OCI-LY1 (cell line): ENCODE measurements at regions not wholly inside any gene's neighbourhood (a gene's known extent, or its start where the extent isn't known, plus 50 kb on each side); places are given as distances from the start of the nearest gene placed in this dataset.
A peak's percentile ranks its signal among the peaks of the same experiment; 100 is the strongest.

Source experiments
- H2AFZ ChIP-seq: fragments of 200-600 bp; sonication (generic), shearing (Covaris generic); 2 replicates; pipeline ENCODE4 v1.6.0; 2014; ENCODE audit warnings: antibody characterized with exemption, mild to moderate bottlenecking, low read length
- H3F3A ChIP-seq: fragments of 200-600 bp; sonication (generic), shearing (Covaris generic); 2 replicates; pipeline ENCODE4 v1.6.0; 2014; ENCODE audit warnings: mild to moderate bottlenecking, antibody characterized with exemption, low read length, moderate library complexity; ENCODE audit not compliant: insufficient read depth
- H3K27ac ChIP-seq: fragments of 200-600 bp; sonication (generic); 2 replicates; pipeline ENCODE4 v1.5.1; 2014; ENCODE audit warnings: low read length, mixed run types, mild to moderate bottlenecking, low read depth; ENCODE audit not compliant: poor library complexity, severe bottlenecking
- H3K27me3 ChIP-seq: fragments of 200-600 bp; sonication (generic); 2 replicates; pipeline ENCODE4 v1.6.0; 2014; ENCODE audit warnings: antibody characterized with exemption, mild to moderate bottlenecking, low read length, moderate library complexity; ENCODE audit not compliant: insufficient read depth
- H3K36me3 ChIP-seq: fragments of 200-600 bp; sonication (generic); 2 replicates; pipeline ENCODE4 v1.6.1; 2014; ENCODE audit warnings: mild to moderate bottlenecking, antibody characterized with exemption, low read length, moderate library complexity, mixed read lengths; ENCODE audit not compliant: insufficient read depth
- H3K4me1 ChIP-seq: fragments of 200-600 bp; sonication (generic); 2 replicates; pipeline ENCODE4 v1.5.1; 2014; ENCODE audit warnings: mild to moderate bottlenecking, low read length, moderate library complexity; ENCODE audit not compliant: insufficient read depth, severe bottlenecking
- H3K4me2 ChIP-seq: fragments of 200-600 bp; sonication (generic), shearing (Covaris generic); 2 replicates; pipeline ENCODE4 v1.6.1; 2014; ENCODE audit warnings: low read length
- H3K4me3 ChIP-seq: fragments of 200-600 bp; sonication (generic); 2 replicates; pipeline ENCODE4 v1.5.1; 2014; ENCODE audit warnings: low read length, low read depth, mild to moderate bottlenecking, mixed read lengths; ENCODE audit not compliant: poor library complexity, severe bottlenecking
- H3K79me2 ChIP-seq: fragments of 200-600 bp; shearing (Covaris generic); 2 replicates; pipeline ENCODE4 v1.6.1; 2016; ENCODE audit warnings: mixed run types, low read length, mixed read lengths; ENCODE audit not compliant: insufficient read depth
- H3K9ac ChIP-seq: fragments of 200-600 bp; sonication (generic), shearing (Covaris generic); 2 replicates; pipeline ENCODE4 v1.6.1; 2014; ENCODE audit warnings: mild to moderate bottlenecking, low read length, mixed read lengths
- H3K9me2 ChIP-seq: fragments of 200-600 bp; sonication (generic), shearing (Covaris generic); 2 replicates; pipeline ENCODE4 v1.6.1; 2014; ENCODE audit warnings: low read depth, mild to moderate bottlenecking, low read length, mixed read lengths
- H3K9me3 ChIP-seq: fragments of 200-600 bp; shearing (Covaris generic); 2 replicates; pipeline ENCODE4 v1.6.1; 2014; ENCODE audit warnings: low read length, mixed read lengths
- H4K20me1 ChIP-seq: fragments of 200-600 bp; sonication (generic), shearing (Covaris generic); 2 replicates; pipeline ENCODE4 v1.6.0; 2016; ENCODE audit warnings: mild to moderate bottlenecking, low read length; ENCODE audit not compliant: insufficient read depth
- EZH2 ChIP-seq: fragments of 200-600 bp; sonication (generic), shearing (Covaris generic); IDR thresholded peaks from 2 replicates; pipeline ENCODE4 v1.8.0; 2017; ENCODE audit warnings: borderline replicate concordance, mixed run types, mild to moderate bottlenecking, antibody characterized with exemption, low read length, moderate library complexity, mixed read lengths
- TF ChIP-seq, protein P1 (sequence below): fragments of 200-600 bp; sonication (generic), shearing (Covaris generic); IDR thresholded peaks from 2 replicates; pipeline ENCODE4 v1.5.1; 2017; ENCODE audit warnings: mild to moderate bottlenecking, antibody characterized with exemption, low read length, moderate library complexity, mixed read lengths

DNA sequence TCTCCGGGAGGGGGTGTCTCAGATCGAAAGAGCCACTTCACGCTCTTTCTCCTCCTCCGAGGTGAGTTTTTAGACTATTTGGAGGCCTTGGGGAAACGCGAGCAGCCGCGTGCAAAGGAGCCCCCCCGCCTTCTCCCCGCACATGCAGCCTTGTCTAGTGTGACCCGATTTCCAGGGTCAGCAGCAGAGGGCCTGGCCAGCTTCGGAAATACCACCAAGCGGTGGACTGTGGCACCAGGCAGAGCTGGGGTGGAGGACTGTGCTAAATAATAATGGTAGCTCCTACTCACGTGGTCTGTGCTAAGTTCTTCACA, 79.3 kb upstream of the BCOR start:
- peak overlapping the region; percentile 91 for H3K9ac ChIP-seq
- H3K9me2 ChIP-seq: no peaks in the 10 kb centered on the region
- H3K79me2 ChIP-seq: no peaks in the 10 kb centered on the region
- peak overlapping the region; percentile 98 for H3K27ac ChIP-seq
- H3K4me3 ChIP-seq: peak overlapping the region; percentile 77
- H3K4me1 ChIP-seq: peaks cover 47% of the 10 kb centered on the region
- peak overlapping the region; percentile 80 for H3K4me2 ChIP-seq
- no peak for TF ChIP-seq EZH2
- TF ChIP-seq, protein P1, sequence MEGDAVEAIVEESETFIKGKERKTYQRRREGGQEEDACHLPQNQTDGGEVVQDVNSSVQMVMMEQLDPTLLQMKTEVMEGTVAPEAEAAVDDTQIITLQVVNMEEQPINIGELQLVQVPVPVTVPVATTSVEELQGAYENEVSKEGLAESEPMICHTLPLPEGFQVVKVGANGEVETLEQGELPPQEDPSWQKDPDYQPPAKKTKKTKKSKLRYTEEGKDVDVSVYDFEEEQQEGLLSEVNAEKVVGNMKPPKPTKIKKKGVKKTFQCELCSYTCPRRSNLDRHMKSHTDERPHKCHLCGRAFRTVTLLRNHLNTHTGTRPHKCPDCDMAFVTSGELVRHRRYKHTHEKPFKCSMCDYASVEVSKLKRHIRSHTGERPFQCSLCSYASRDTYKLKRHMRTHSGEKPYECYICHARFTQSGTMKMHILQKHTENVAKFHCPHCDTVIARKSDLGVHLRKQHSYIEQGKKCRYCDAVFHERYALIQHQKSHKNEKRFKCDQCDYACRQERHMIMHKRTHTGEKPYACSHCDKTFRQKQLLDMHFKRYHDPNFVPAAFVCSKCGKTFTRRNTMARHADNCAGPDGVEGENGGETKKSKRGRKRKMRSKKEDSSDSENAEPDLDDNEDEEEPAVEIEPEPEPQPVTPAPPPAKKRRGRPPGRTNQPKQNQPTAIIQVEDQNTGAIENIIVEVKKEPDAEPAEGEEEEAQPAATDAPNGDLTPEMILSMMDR: no peak
- H4K20me1 ChIP-seq: no peaks in the 10 kb centered on the region
- no peaks in the 10 kb centered on the region for H3K27me3 ChIP-seq
- no peaks in the 10 kb centered on the region for H3K36me3 ChIP-seq
- H3F3A ChIP-seq: no peaks in the 10 kb centered on the region
- no peak overlapping the region for H2AFZ ChIP-seq
- H3K9me3 ChIP-seq: no peaks in the 10 kb centered on the region

DNA sequence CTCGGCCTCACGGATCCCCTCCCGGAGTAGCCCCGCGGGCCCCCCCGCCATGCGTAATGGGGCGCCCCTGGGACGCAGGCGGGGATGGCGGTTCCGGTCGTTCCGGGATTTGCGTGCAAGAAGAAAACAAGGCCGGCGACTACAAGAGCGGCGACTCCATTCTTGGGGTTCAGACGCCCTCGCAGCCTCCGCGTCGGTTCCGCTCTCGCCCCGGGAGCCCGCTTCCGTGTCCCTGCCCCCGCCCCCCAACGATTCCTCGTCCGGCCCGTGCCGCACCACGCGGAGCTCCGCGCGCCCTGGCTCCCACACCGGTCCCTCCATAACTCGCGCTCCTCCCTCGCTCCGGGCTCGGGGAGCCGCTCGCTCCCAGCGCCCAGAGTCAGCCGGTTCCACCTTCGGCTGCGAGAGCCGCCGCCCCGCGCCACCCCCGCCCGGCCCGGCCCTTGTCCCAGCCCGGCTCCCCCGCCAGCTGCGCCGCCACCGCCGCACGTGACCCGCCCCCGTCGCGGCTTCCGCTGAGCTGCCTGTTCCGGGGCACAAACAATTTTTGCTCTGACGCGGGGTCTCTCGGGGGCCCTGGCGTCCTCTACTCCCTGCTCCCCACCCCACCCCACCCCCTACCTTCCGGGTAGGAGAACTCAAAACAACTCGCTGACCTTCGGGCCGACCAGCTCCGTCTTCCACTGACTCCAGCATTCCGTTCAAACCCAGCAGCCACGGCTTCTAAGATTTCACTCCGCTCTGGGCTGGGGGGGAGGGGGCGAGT, 78.8 kb upstream of the BCOR start:
- H3K9me2 ChIP-seq: no peaks in the 10 kb centered on the region
- peak overlapping the region; percentile 80 for H3K4me2 ChIP-seq
- H3K27ac ChIP-seq: peak overlapping the region; percentile 98
- no peaks in the 10 kb centered on the region for H3K79me2 ChIP-seq
- H2AFZ ChIP-seq: no peak overlapping the region
- H3K4me3 ChIP-seq: peak overlapping the region; percentile 77
- no peaks in the 10 kb centered on the region for H4K20me1 ChIP-seq
- H3K4me1 ChIP-seq: peaks cover 52% of the 10 kb centered on the region
- H3K9ac ChIP-seq: peak overlapping the region; percentile 91
- TF ChIP-seq EZH2: no peak
- TF ChIP-seq, protein P1: no peak
- no peaks in the 10 kb centered on the region for H3F3A ChIP-seq
- H3K27me3 ChIP-seq: no peaks in the 10 kb centered on the region
- no peaks in the 10 kb centered on the region for H3K36me3 ChIP-seq
- H3K9me3 ChIP-seq: no peaks in the 10 kb centered on the region

DNA sequence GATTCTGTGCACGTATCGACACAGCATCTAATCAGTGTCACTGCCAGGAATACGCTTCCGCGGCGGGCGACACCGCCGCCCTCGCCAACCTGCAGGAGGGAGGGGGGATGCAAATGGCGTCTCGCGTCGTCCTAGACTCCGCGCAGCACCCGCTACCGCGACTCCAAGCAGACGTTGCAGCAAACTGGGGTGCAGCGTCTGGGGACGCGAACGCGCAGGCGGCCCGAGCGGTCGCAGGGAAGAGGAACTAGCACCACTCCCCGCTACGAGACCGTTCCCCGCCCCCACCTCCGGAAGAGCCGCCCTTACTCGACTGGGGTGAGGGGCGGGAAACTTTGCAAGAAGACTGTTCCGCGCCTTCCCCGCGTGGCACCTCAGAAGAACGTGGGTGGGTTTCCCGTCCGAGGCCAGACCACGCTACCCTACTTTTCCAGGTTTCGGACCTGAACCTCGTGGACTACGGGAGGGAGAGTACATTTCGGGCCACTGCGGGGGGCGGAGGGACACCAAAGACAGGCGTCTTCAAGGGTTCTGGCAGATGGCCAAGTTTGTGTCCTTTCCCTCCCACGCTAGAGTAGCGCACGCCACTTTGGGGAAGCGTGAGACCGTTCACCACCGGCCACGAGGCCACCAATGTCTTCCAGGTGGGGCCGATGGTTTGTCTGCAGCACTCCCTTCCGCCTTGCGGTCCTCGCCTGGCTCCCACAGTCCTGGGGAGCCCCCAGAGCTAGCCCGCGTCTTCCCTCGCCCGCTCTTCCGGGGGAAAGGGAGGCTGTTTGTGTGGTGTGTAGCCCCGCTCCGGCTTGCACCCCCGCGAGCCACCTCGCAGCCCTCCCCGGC, 78.0 kb upstream of the BCOR start:
- H3K9ac ChIP-seq: peak overlapping the region; percentile 91
- no peaks in the 10 kb centered on the region for H3K36me3 ChIP-seq
- H3K4me3 ChIP-seq: peak overlapping the region; percentile 77
- H3F3A ChIP-seq: 0 out of 2 replicates have a peak, but pooled peaks cover 3% of the 10 kb centered on the region
- TF ChIP-seq, protein P1: no peak
- no peak for TF ChIP-seq EZH2
- peak overlapping the region; percentile 80 for H3K4me2 ChIP-seq
- no peak overlapping the region for H2AFZ ChIP-seq
- H3K9me3 ChIP-seq: no peaks in the 10 kb centered on the region
- H3K9me2 ChIP-seq: no peaks in the 10 kb centered on the region
- H3K4me1 ChIP-seq: peaks cover 60% of the 10 kb centered on the region
- peak overlapping the region; percentile 98 for H3K27ac ChIP-seq
- no peaks in the 10 kb centered on the region for H3K79me2 ChIP-seq
- no peaks in the 10 kb centered on the region for H4K20me1 ChIP-seq
- no peaks in the 10 kb centered on the region for H3K27me3 ChIP-seq
